Suprapubic skin (tissue), 4 donors: ENCODE measurements at regions not wholly inside any gene's neighbourhood (a gene's known extent, or its start where the extent isn't known, plus 50 kb on each side); places are given as distances from the start of the nearest gene placed in this dataset.

ENCODE experiments used
- DNase-seq, 2 donors: peaks; one replicate each; pipeline ENCODE4 v3.0.0-alpha.2; 2019; ENCODE audit warnings: low spot score in 2 of 2
- H3K27ac ChIP-seq: fragments of 200-600 bp; sonication (generic); one replicate; pipeline ENCODE4 v1.5.1; 2019
- H3K27me3 ChIP-seq: fragments of 200-600 bp; sonication (generic); one replicate; pipeline ENCODE4 v1.5.1; 2019
- H3K36me3 ChIP-seq: fragments of 200-600 bp; sonication (generic); one replicate; pipeline ENCODE4 v1.5.1; 2019
- H3K4me1 ChIP-seq: fragments of 200-600 bp; sonication (generic); one replicate; pipeline ENCODE4 v1.5.1; 2019
- H3K4me3 ChIP-seq: fragments of 200-600 bp; sonication (generic); one replicate; pipeline ENCODE4 v1.5.1; 2019; ENCODE audit warnings: mild to moderate bottlenecking
- H3K9me3 ChIP-seq: fragments of 200-600 bp; sonication (generic); one replicate; pipeline ENCODE4 v1.5.1; 2019
- EP300 ChIP-seq: sonication (generic); formaldehyde crosslinking; IDR thresholded peaks from one replicate; pipeline ENCODE4 v1.6.1; 2017; ENCODE audit warnings: antibody characterized with exemption
- POLR2A ChIP-seq, 2 donors: fragments of 450-650 bp; IDR thresholded peaks; one replicate each; pipeline ENCODE4 v1.6.1; 2017; ENCODE audit warnings: antibody characterized with exemption in 2 of 2, mild to moderate bottlenecking in 2 of 2, moderate library complexity in 2 of 2
- POLR2AphosphoS5 ChIP-seq, 3 donors: sonication (generic); formaldehyde crosslinking; IDR thresholded peaks; one replicate each; pipeline ENCODE4 v1.6.1; 2017; ENCODE audit warnings: antibody characterized with exemption in 3 of 3
- WGBS: methylation state at CpG from one replicate; pipeline ENCODE4 v1.1.5; 2018; 5-methylcytosine and 5-hydroxymethylcytosine counted together
- TF ChIP-seq, protein P1 (sequence below), 2 donors: fragments of 200-600 bp in 1 of 2; fragments of 450-650 bp in 1 of 2; sonication (generic) in 1 of 2; IDR thresholded peaks; one replicate each; pipeline ENCODE4 v1.5.1; 2016 to 2019; ENCODE audit warnings: antibody characterized with exemption in 2 of 2, mild to moderate bottlenecking in 1 of 2, moderate library complexity in 1 of 2

DNA sequence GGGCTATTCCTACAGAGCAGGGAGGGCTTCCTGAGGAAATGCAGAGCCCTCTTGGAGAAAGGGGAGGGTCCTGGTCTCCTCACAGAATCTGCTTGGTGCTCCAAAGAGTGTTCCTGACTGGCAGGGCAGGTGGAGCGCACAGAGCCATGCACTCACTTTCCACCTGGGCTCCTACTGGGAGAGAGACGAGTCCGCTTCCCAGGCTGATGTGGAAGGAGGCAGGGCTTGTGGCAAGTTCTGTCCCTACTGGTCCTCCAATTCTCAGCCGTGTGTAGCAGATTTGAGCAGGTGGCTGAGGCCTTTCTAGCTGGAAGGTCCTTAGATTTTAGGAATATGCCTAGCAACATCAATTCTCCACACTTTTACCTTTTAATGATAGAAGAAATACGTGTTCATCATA lies 111.5 kb upstream of the MKI67 start:
- Histone ChIP-seq H3K36me3 (no peaks in the 10 kb centered on the region), H3K4me1 (no peaks in the 10 kb centered on the region), H3K27ac (no peak overlapping the region), H3K27me3 (peaks cover 18% of the 10 kb centered on the region), H3K4me3 (no peak overlapping the region), H3K9me3 (peaks cover 6% of the 10 kb centered on the region)
- TF ChIP-seq EP300: no peak
- TF ChIP-seq, protein P1, sequence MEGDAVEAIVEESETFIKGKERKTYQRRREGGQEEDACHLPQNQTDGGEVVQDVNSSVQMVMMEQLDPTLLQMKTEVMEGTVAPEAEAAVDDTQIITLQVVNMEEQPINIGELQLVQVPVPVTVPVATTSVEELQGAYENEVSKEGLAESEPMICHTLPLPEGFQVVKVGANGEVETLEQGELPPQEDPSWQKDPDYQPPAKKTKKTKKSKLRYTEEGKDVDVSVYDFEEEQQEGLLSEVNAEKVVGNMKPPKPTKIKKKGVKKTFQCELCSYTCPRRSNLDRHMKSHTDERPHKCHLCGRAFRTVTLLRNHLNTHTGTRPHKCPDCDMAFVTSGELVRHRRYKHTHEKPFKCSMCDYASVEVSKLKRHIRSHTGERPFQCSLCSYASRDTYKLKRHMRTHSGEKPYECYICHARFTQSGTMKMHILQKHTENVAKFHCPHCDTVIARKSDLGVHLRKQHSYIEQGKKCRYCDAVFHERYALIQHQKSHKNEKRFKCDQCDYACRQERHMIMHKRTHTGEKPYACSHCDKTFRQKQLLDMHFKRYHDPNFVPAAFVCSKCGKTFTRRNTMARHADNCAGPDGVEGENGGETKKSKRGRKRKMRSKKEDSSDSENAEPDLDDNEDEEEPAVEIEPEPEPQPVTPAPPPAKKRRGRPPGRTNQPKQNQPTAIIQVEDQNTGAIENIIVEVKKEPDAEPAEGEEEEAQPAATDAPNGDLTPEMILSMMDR (IDR thresholded peaks at IDR 0.05): no peak
- no peak for DNase-seq
- 72% methylated on average over 4 of the region's 5 CpGs for WGBS

DNA sequence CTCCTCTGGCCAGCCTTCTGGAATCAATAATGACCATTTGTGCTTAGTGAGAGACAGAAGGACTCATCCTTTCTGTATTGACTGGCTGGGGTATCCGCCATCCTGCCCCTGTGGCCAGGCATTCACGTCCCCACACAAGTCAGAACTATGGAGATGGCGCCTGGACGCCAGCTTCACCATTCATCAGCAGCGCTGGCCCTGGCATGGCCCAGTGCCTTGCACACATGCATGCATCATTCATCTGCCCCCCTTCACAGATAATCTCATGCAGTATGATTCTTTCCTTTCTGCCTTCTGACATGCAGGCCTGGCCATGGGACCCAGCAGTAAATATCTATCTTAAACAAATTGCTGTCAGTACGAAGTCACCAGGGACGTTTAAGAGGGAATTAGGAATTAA lies 114.8 kb upstream of the MKI67 start:
- Histone ChIP-seq H3K36me3 (no peaks in the 10 kb centered on the region), H3K27ac (no peak overlapping the region), H3K9me3 (no peaks in the 10 kb centered on the region), H3K4me3 (no peak overlapping the region), H3K4me1 (no peaks in the 10 kb centered on the region), H3K27me3 (peaks cover 3% of the 10 kb centered on the region)
- 88% methylated on average over 7 of the region's 7 CpGs for WGBS
- no peak for DNase-seq
- TF ChIP-seq POLR2A (IDR thresholded peaks at IDR 0.05): no peak
- no peak for TF ChIP-seq EP300
- TF ChIP-seq POLR2AphosphoS5 (IDR thresholded peaks at IDR 0.05): no peak
- TF ChIP-seq, protein P1 (IDR thresholded peaks at IDR 0.05): no peak

DNA sequence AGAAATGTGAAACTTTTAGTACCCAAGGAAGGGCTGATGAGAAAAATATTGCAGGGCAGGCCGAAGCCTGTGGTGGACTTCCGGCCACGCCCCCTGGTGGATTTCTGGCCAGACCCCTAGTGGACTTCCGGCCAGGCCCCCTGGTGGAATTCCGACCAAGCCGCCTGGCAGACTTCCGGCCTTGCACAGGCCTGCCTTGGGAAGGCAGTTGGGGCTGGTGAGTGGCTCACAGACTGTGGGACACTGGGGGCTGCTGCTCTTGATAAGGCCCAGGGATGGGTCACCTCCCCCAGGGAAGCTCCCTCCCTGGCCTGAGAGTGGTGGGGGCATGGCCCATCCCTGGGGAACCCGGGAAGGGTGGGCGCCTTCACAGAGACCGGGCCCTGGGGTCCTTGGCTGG lies 116.4 kb upstream of the MKI67 start:
- Histone ChIP-seq H3K36me3 (no peaks in the 10 kb centered on the region), H3K27me3 (no peaks in the 10 kb centered on the region), H3K9me3 (no peaks in the 10 kb centered on the region), H3K27ac (no peak overlapping the region), H3K4me3 (no peak overlapping the region), H3K4me1 (no peaks in the 10 kb centered on the region)
- no peak for TF ChIP-seq POLR2AphosphoS5 (IDR thresholded peaks at IDR 0.05)
- no peak for TF ChIP-seq POLR2A (IDR thresholded peaks at IDR 0.05)
- TF ChIP-seq EP300: no peak
- 69% methylated on average over 7 of the region's 10 CpGs for WGBS
- DNase-seq: no peak

DNA sequence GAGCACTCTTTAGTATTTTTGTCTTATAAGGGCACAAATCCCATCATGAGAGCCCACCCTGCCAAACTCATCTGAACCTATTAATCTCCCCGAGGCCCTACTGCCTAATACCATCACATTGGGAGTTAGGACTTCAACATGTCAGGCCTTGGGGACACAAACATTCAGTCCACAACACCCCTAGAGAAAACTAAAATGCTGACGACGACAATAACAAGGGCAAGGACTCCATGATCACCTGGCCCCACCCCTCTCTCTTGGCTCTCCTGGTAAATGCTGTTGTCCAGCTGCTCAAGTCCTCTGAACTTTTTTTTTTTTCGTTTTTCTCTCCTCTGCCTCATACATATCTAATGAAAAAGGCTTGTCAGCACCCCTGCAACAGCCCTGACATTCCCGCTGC lies 118.8 kb upstream of the MKI67 start:
- no peaks in the 10 kb centered on the region for H3K27me3 ChIP-seq
- H3K36me3 ChIP-seq: no peaks in the 10 kb centered on the region
- no peaks in the 10 kb centered on the region for H3K9me3 ChIP-seq
- DNase-seq: no peak
- H3K27ac ChIP-seq: no peak overlapping the region
- no peaks in the 10 kb centered on the region for H3K4me1 ChIP-seq
- H3K4me3 ChIP-seq: no peak overlapping the region
- WGBS: 87% methylated on average over 5 of the region's 5 CpGs
- TF ChIP-seq, protein P1 (IDR thresholded peaks at IDR 0.05): no peak
- TF ChIP-seq POLR2A (IDR thresholded peaks at IDR 0.05): no peak
- no peak for TF ChIP-seq POLR2AphosphoS5 (IDR thresholded peaks at IDR 0.05)
- no peak for TF ChIP-seq EP300

DNA sequence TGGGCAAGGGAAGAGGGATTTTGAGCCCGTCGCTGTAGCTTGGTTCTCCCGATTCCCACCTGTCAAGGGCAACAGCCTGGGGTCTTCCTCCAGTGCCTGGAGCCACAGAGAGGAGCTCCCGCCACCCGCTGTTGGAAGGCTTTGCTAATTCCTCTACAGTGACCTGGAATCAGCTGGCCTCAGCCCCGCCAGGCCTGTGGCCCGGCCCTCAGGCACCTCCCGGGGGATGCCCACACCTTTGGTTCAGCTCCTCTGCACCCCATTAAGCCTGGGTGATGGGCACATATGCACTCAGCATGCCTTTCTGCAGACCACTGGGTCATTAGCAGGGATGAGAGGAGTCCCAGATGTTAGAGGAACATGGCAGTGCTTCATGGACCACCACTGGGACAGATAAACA lies 121.4 kb upstream of the MKI67 start:
- H3K36me3 ChIP-seq: no peaks in the 10 kb centered on the region
- H3K9me3 ChIP-seq: no peaks in the 10 kb centered on the region
- DNase-seq: no peak
- H3K4me1 ChIP-seq: no peaks in the 10 kb centered on the region
- no peak overlapping the region for H3K4me3 ChIP-seq
- no peak overlapping the region for H3K27ac ChIP-seq
- H3K27me3 ChIP-seq: peaks cover 11% of the 10 kb centered on the region
- 93% methylated on average over 8 of the region's 8 CpGs for WGBS
- no peak for TF ChIP-seq POLR2AphosphoS5 (IDR thresholded peaks at IDR 0.05)

DNA sequence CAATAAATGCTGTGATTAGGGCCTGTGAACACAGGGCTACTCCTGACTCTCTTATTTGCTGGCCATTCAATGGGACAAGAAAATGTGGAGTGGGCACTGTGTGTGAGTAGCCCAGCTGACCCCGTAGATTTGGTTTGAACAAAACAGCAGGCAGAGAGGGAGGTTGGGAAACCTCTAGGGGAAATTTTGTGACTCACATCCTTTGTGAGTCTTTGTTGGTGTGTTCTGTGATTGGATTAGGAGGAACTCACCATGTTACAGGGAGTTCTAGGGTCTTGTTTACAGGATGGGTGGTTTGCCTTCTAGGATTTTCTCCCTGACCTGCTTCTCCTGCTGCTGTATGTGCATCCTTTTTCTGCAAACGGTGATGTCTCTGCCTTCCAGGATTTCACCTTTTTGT lies 128.3 kb upstream of the MKI67 start:
- H3K36me3 ChIP-seq: no peaks in the 10 kb centered on the region
- no peak overlapping the region for H3K4me3 ChIP-seq
- peaks cover 44% of the 10 kb centered on the region for H3K27me3 ChIP-seq
- TF ChIP-seq, protein P1 (IDR thresholded peaks at IDR 0.05): no peak
- TF ChIP-seq POLR2AphosphoS5 (IDR thresholded peaks at IDR 0.05): no peak
- TF ChIP-seq POLR2A (IDR thresholded peaks at IDR 0.05): no peak
- no peak for TF ChIP-seq EP300
- no peaks in the 10 kb centered on the region for H3K4me1 ChIP-seq
- DNase-seq: no peak
- WGBS: 66% methylated on average over 2 of the region's 2 CpGs
- H3K27ac ChIP-seq: no peak overlapping the region
- no peaks in the 10 kb centered on the region for H3K9me3 ChIP-seq
